WTC11 (cell line): ENCODE measurements at regions not wholly inside any gene's neighbourhood (a gene's known extent, or its start where the extent isn't known, plus 50 kb on each side); places are given as distances from the start of the nearest gene placed in this dataset.

Source experiments
- ATAC-seq: fragments of 200-7000 bp; cut with Tn5 transposase; 2 replicates; pipeline ENCODE4 v1.10.0; 2021; ENCODE audit warnings: mild to moderate bottlenecking, moderate library complexity
- CTCF ChIA-PET: fragments of 300-600 bp; sonication (Branson Sonifier 250); formaldehyde crosslinking; loops from one replicate; lab custom pipeline; 2021; ENCODE audit warnings: antibody characterized with exemption; lab: Charles Lee
- POLR2A ChIA-PET: fragments of 350-600 bp; sonication (Branson Sonifier 250); formaldehyde crosslinking; loops from one replicate; lab custom pipeline; 2021; ENCODE audit warnings: antibody characterized with exemption; lab: Charles Lee
- DNase-seq: peaks from one replicate; pipeline ENCODE4 v3.0.0; 2021; ENCODE audit warnings: low spot score
- H3K27ac Mint-ChIP-seq: 2 replicates; pipeline ENCODE4 v1.8.0; 2021; ENCODE audit warnings: mixed read lengths
- H3K27me3 Mint-ChIP-seq: 2 replicates; pipeline ENCODE4 v1.8.0; 2021; ENCODE audit warnings: low read depth, mild to moderate bottlenecking, moderate library complexity, mixed read lengths
- H3K36me3 Mint-ChIP-seq: 2 replicates; pipeline ENCODE4 v1.8.0; 2021; ENCODE audit warnings: mixed read lengths
- H3K4me1 Mint-ChIP-seq: 2 replicates; pipeline ENCODE4 v1.8.0; 2022; ENCODE audit warnings: mixed read lengths
- H3K4me3 Mint-ChIP-seq: 2 replicates; pipeline ENCODE4 v1.8.0; 2021; ENCODE audit warnings: mild to moderate bottlenecking, moderate library complexity, mixed read lengths
- H3K9me3 Mint-ChIP-seq: 2 replicates; pipeline ENCODE4 v1.8.0; 2021; ENCODE audit warnings: mixed read lengths
- AFF4 ChIP-seq: sonication (generic); formaldehyde crosslinking; IDR thresholded peaks from 2 replicates; pipeline ENCODE4 v1.8.1; 2023; ENCODE audit warnings: mild to moderate bottlenecking, missing genetic modification reagents, borderline replicate concordance
- GABPB1 ChIP-seq: sonication (generic); formaldehyde crosslinking; IDR thresholded peaks from 2 replicates; pipeline ENCODE4 v1.8.1; 2023; ENCODE audit warnings: mild to moderate bottlenecking, missing genetic modification reagents
- GRHL2 ChIP-seq: fragments of 250-450 bp; sonication (Bioruptor Pico); IDR thresholded peaks from 2 replicates; pipeline ENCODE4 v1.8.0; 2022; ENCODE audit warnings: mild to moderate bottlenecking, moderate library complexity; ENCODE audit not compliant: insufficient replicate concordance, severe bottlenecking
- IRF2 ChIP-seq: sonication (generic); formaldehyde crosslinking; IDR thresholded peaks from 2 replicates; pipeline ENCODE4 v1.8.0; 2022; ENCODE audit warnings: low read depth, missing genetic modification reagents, borderline replicate concordance
- NFYB ChIP-seq: sonication (generic); formaldehyde crosslinking; conservative IDR thresholded peaks from 2 replicates; pipeline ENCODE4 v1.8.0; 2022; ENCODE audit warnings: low read depth, missing genetic modification reagents
- NR2C2 ChIP-seq: sonication (generic); formaldehyde crosslinking; IDR thresholded peaks from 2 replicates; pipeline ENCODE4 v1.8.0; 2022; ENCODE audit warnings: mild to moderate bottlenecking, missing genetic modification reagents
- NR3C1 ChIP-seq: sonication (generic); formaldehyde crosslinking; conservative IDR thresholded peaks from 2 replicates; pipeline ENCODE4 v1.8.1; 2023; ENCODE audit warnings: low read depth, mild to moderate bottlenecking, missing genetic modification reagents
- PRDM15 ChIP-seq: sonication (generic); formaldehyde crosslinking; IDR thresholded peaks from 2 replicates; pipeline ENCODE4 v1.8.0; 2022; ENCODE audit warnings: missing genetic modification reagents
- PRRX2 ChIP-seq: fragments of 250-450 bp; sonication (Bioruptor Pico); IDR thresholded peaks from 2 replicates; pipeline ENCODE4 v1.8.0; 2021; ENCODE audit warnings: mild to moderate bottlenecking
- RELA ChIP-seq: sonication (generic); formaldehyde crosslinking; IDR thresholded peaks from 2 replicates; pipeline ENCODE4 v1.8.1; 2022; ENCODE audit warnings: missing genetic modification reagents, mild to moderate bottlenecking, borderline replicate concordance
- SMAD3 ChIP-seq: sonication (generic); formaldehyde crosslinking; IDR thresholded peaks from 2 replicates; pipeline ENCODE4 v1.8.0; 2022; ENCODE audit warnings: missing genetic modification reagents, mild to moderate bottlenecking, borderline replicate concordance
- STAT6 ChIP-seq: sonication (generic); formaldehyde crosslinking; conservative IDR thresholded peaks from 2 replicates; pipeline ENCODE4 v1.8.1; 2023; ENCODE audit warnings: mild to moderate bottlenecking, low read depth, missing genetic modification reagents, moderate library complexity
- TCF7 ChIP-seq: sonication (generic); formaldehyde crosslinking; IDR thresholded peaks from 2 replicates; pipeline ENCODE4 v1.8.0; 2022; ENCODE audit warnings: mild to moderate bottlenecking, low read depth, missing genetic modification reagents, moderate library complexity
- TEAD1 ChIP-seq: sonication (generic); formaldehyde crosslinking; IDR thresholded peaks from 2 replicates; pipeline ENCODE4 v1.8.0; 2022; ENCODE audit warnings: mild to moderate bottlenecking, missing genetic modification reagents
- TEAD4 ChIP-seq: sonication (generic); formaldehyde crosslinking; IDR thresholded peaks from 2 replicates; pipeline ENCODE4 v1.8.0; 2022; ENCODE audit warnings: mild to moderate bottlenecking, missing genetic modification reagents
- ZNF423 ChIP-seq: fragments of 250-450 bp; sonication (Bioruptor Pico); IDR thresholded peaks from 2 replicates; pipeline ENCODE4 v2.1.2; 2022; ENCODE audit warnings: mild to moderate bottlenecking, moderate library complexity
- TF ChIP-seq, protein P1 (sequence below): fragments of 250-450 bp; sonication (Bioruptor Pico); conservative IDR thresholded peaks from 2 replicates; pipeline ENCODE4 v1.9.0; 2021; ENCODE audit warnings: mild to moderate bottlenecking

- peaks cover 5% of the 10 kb centered on the region; the same call in 1 of the 2 replicates for H3K36me3 Mint-ChIP-seq
- DNase-seq = no peak
- ChIA-PET POLR2A (no interaction called here), CTCF (no interaction called here)
- TF ChIP-seq, protein P1, sequence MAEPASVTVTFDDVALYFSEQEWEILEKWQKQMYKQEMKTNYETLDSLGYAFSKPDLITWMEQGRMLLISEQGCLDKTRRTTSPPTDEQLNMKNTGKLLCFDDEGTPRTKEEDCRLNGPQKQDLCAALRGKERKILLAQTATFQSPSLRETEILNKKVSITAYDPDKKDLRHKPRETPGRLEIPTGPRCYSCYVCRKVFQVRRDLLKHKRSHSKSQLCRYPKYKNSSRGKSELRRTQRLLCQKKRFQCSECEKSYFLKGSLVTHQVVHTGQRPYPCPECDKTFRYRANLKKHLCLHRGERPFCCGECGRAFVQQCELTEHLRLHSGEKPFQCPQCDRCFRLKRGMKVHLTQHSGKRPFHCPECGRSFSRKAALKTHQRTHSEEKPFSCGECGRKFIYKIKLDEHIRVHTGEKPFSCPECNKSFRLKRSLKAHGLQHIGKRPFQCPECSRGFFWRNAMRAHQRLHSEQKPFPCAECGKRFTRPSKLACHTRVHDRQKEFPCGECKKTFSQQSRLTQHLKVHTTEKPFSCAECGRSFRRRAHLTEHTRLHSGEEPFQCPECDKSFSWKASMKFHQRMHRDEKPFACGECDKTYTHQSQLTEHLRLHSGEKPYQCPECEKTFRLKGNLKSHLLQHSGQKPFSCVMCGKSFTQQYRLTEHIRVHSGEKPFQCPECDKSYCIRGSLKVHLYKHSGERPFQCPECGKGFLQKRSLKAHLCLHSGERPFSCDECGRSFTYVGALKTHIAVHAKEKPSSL (CRISPR knock-in tag) = no peak
- TF ChIP-seq GABPB1 (CRISPR knock-in tag) (no peak), TEAD4 (no peak), NFYB (CRISPR knock-in tag) (no peak), AFF4 (CRISPR knock-in tag) (no peak), RELA (CRISPR knock-in tag) (no peak)
- TF ChIP-seq, all 79 proteins: peak for 0
- H3K4me3 Mint-ChIP-seq = no peak overlapping the region
- no peak for ATAC-seq
- H3K9me3 Mint-ChIP-seq = peaks cover 30% of the 10 kb centered on the region
- H3K27me3 Mint-ChIP-seq = 0 out of 2 replicates have a peak, but pooled peaks cover 2% of the 10 kb centered on the region
- peaks cover 15% of the 10 kb centered on the region for H3K4me1 Mint-ChIP-seq
- no peak overlapping the region for H3K27ac Mint-ChIP-seq
Measured at GRCh38 chr4:87734936-87735335, 64.4 kb upstream of the IBSP start.

DNA sequence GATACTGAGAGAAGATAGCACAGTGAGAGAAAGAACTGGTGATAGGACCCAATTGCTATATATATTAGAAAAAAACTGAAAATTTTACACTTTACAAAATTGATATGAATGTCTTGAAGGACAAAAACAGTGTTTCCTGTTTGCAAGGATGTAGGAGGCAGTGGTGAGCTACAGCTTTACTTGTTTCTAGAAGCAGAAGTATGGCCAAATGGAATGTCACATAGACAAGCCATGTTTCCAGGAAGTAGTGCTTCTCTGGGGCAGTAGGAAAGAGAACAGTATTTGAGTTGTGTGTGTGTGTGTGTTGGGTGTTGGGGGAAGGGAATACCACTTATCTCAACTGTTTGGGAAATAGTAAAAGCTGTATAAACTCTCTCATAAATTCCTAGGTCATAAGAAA, 60.9 kb upstream of the IBSP start:
- no peak overlapping the region for H3K27ac Mint-ChIP-seq
- peaks cover 3% of the 10 kb centered on the region; the same call in 1 of the 2 replicates for H3K36me3 Mint-ChIP-seq
- ChIA-PET POLR2A (no interaction called here), CTCF (no interaction called here)
- 0 out of 2 replicates have a peak, but pooled peaks cover 2% of the 10 kb centered on the region for H3K27me3 Mint-ChIP-seq
- ATAC-seq (no peak), DNase-seq (no peak)
- TF ChIP-seq TEAD1 = no peak
- TF ChIP-seq, protein P1 (CRISPR knock-in tag) = no peak
- TF ChIP-seq RELA (CRISPR knock-in tag) = no peak
- TF ChIP-seq NR3C1 = no peak
- no peak for TF ChIP-seq IRF2 (CRISPR knock-in tag)
- no peak for TF ChIP-seq TCF7 (CRISPR knock-in tag)
- TF ChIP-seq NR2C2 (CRISPR knock-in tag) = no peak
- TF ChIP-seq SMAD3 = no peak
- no peak overlapping the region for H3K4me3 Mint-ChIP-seq
- H3K4me1 Mint-ChIP-seq = peaks cover 27% of the 10 kb centered on the region
- H3K9me3 Mint-ChIP-seq = peaks cover 20% of the 10 kb centered on the region

- ATAC-seq (no peak), DNase-seq (no peak)
- Mint-ChIP-seq H3K36me3 (peaks cover 3% of the 10 kb centered on the region; the same call in 1 of the 2 replicates), H3K4me1 (peaks cover 21% of the 10 kb centered on the region), H3K4me3 (no peak overlapping the region), H3K27me3 (0 out of 2 replicates have a peak, but pooled peaks cover 2% of the 10 kb centered on the region), H3K9me3 (peaks cover 10% of the 10 kb centered on the region), H3K27ac (no peak overlapping the region)
- ChIA-PET POLR2A (no interaction called here), CTCF (interaction anchor here (1.7 kb wide), 1 partner anchor 17 kb away, joined by 4 read pairs; no protein-coding TSS in a partner anchor)
- TF ChIP-seq PRDM15 (no peak), GRHL2 (no peak), ZNF423 (CRISPR knock-in tag) (no peak), STAT6 (CRISPR knock-in tag) (no peak), PRRX2 (no peak)
Measured at GRCh38 chr4:87739494-87739893, 59.9 kb upstream of the IBSP start.
